ENCODE measurements at regions not wholly inside any gene's neighbourhood (a gene's known extent, or its start where the extent isn't known, plus 50 kb on each side); places are given as distances from the start of the nearest gene placed in this dataset.

DNA sequence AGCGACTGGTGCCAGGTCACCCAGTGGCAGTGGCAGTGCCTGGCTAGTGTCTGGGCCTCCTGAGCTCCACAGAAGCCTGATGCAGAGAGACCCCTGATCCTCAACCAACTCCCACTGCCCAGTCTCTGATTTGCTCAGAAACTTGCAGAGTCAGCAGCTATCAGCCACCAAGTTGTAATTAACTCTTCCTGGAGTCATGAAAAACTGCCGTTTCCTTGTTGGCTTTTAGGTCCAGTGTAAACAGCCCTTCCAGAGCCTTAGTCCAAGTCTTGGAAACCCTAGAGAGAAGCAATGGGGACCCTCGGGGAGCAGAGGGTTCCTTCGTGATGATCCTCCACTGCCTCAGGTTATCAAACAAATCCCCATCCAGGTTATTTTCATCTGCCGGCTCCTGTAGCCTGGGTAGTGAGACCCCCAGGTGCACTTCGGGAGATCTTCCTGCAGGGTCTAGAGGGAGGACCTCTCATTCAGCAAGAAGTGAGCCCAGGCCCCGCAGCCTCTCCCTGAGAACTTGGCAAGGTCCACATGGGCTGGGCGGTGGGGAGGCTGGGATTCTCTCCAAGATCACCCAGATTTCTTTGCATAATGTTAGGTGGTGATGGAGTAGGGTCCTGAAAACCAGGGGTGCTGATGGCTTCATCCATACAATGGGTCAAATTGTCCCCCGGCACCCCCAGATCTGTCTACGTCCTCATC lies 137.7 kb upstream of the HDAC4 start:
- 90% methylated on average over 9 of the region's 10 CpGs for WGBS (ENCODE audit: insufficient coverage)
- ChIA-PET CTCF (no interaction called here), POLR2A (no interaction called here)
- Histone ChIP-seq H3K4me1 (ENCODE audit: control extremely low read depth in 1 of 4, control insufficient read depth in 4 of 4, insufficient read depth in 4 of 4, low read length in 3 of 4) (no peaks in the 10 kb centered on the region), H3K9me3 (ENCODE audit: control extremely low read depth in 1 of 5, control insufficient read depth in 4 of 5, insufficient read depth in 2 of 5, low read depth in 1 of 5, low read length in 4 of 5) (peaks cover 0 to 12% (median 3%) of the 10 kb centered on the region in 5 experiments), H3K4me3 (ENCODE audit: control insufficient read depth in 1 of 7, extremely low read depth in 1 of 7, insufficient read depth in 4 of 7, low read depth in 2 of 7, low read length in 6 of 7) (no peak overlapping the region), H3K27me3 (replicated peaks in 2 of 5; ENCODE audit: control insufficient read depth in 4 of 5, insufficient read depth in 5 of 5, low read length in 4 of 5) (peaks cover 0 to 4% (median 0%) of the 10 kb centered on the region in 5 experiments), H3K27ac (ENCODE audit: insufficient read depth in 1 of 2, low read depth in 1 of 2, low read length in 2 of 2, poor library complexity in 1 of 2, severe bottlenecking in 2 of 2) (no peak overlapping the region), H3K36me3 (ENCODE audit: control insufficient read depth in 4 of 4, insufficient read depth in 4 of 4, low read length in 3 of 4) (no peaks in the 10 kb centered on the region)
- no peak for DNase-seq

DNA sequence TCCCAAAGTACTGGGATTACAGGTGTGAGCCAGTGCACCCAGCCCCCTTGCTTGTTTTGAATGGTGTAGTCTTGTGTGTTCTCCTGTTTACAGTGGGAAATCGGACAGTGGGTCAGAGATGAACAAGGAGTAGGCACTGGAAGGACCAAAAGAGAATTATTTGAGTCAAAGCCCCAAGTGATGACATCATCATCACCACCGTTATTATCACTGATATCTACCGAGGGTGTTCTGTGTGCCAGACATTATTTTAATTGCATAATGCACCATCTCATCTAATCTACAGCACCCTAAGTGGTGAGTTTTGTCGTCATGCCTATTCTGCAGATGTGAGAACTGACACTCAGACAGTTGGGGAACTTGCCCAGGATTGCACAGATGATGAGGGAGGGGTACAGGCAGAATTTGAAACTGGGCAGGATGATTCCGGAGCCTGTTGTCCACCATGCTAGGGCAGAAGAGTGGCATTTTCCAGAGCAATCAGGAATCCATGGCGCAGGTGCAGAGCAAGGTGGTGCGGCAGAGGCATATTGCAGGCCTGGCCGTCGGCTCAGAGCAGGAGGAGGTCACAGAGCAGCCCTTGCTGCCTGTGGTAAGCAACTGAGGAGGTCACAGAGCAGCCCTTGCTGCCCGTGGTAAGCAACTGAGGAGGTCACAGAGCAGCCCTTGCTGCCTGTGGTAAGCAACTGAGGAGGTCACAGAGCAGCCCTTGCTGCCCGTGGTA lies 137.0 kb upstream of the HDAC4 start:
- 100% methylated on average over 6 of the region's 11 CpGs for WGBS (ENCODE audit: insufficient coverage)
- CTCF ChIA-PET: no interaction called here
- no peak overlapping the region for H3K27ac ChIP-seq (ENCODE audit: insufficient read depth in 1 of 2, low read depth in 1 of 2, low read length in 2 of 2, poor library complexity in 1 of 2, severe bottlenecking in 2 of 2)
- H3K27me3 ChIP-seq (replicated peaks in 2 of 5; ENCODE audit: control insufficient read depth in 4 of 5, insufficient read depth in 5 of 5, low read length in 4 of 5): peaks cover 0 to 4% (median 0%) of the 10 kb centered on the region in 5 experiments
- H3K4me3 ChIP-seq (ENCODE audit: control insufficient read depth in 1 of 7, extremely low read depth in 1 of 7, insufficient read depth in 4 of 7, low read depth in 2 of 7, low read length in 6 of 7): no peak overlapping the region
- H3K36me3 ChIP-seq (ENCODE audit: control insufficient read depth in 4 of 4, insufficient read depth in 4 of 4, low read length in 3 of 4): no peaks in the 10 kb centered on the region
- peaks cover 0 to 11% (median 3%) of the 10 kb centered on the region in 5 experiments for H3K9me3 ChIP-seq (ENCODE audit: control extremely low read depth in 1 of 5, control insufficient read depth in 4 of 5, insufficient read depth in 2 of 5, low read depth in 1 of 5, low read length in 4 of 5)
- no peak for DNase-seq
- H3K4me1 ChIP-seq (ENCODE audit: control extremely low read depth in 1 of 4, control insufficient read depth in 4 of 4, insufficient read depth in 4 of 4, low read length in 3 of 4): peaks cover 0 to 4% (median 0%) of the 10 kb centered on the region in 4 experiments
- POLR2A ChIA-PET: no interaction called here

DNA sequence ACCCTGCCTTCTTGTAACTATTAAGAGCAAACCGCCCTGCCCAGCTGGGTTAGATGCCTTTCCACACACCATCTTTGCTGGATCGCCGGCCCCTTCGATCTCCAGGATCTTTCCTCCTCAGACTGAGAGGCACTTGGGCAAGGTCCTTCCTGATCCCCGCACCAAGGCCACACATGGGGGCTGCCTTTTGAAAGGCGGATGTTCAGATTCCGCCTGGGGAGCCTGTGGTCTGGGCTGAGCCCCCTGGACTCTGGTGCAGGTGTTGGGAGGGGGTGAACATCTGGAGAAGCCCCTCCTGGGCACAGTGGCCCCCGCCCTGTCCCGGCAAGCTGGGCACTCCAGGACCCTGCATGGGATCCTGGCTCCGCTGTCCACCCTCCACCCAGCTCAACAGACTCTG lies 135.4 kb upstream of the HDAC4 start:
- WGBS (ENCODE audit: insufficient coverage): 94% methylated on average over 10 of the region's 10 CpGs
- no peak for DNase-seq
- CTCF ChIA-PET: no interaction called here

DNA sequence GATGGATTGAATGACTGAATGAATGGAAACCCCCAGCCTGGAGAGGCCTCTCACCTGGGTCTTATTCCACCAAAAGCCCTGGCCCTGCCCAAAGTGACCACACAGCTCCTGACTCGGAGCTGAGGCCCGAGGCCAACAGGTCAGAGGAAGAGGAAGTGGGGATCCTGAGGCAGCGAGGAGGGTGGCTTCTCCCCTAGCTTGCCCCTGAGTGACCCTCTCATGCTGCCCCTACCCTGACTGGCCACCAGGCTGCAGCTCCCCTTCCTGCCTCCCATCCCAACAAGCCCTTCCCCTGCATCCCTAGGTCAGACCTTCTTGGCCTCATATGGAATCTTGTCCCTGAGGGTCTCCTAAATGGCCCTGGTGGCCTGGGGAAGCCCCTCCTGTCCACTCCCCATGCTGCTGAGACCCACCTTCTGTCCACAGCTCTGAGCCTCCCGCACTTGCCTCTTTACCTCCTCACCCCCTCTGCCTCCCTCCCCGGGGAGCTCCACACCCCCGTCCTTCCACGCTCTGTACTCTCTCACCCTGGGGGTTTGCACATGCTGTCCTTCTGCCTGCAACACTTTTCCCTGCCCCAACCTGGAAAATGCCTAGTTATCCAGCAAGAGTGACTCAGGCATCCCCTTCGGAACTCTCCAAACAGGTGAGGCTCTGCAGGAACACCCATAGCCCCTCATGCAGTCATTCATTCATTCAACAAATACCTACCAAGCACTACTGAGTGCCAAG lies 134.8 kb upstream of the HDAC4 start:
- Histone ChIP-seq H3K4me1 (ENCODE audit: control extremely low read depth in 1 of 4, control insufficient read depth in 4 of 4, insufficient read depth in 4 of 4, low read length in 3 of 4) (peaks cover 0 to 7% (median 0%) of the 10 kb centered on the region in 4 experiments), H3K4me3 (ENCODE audit: control insufficient read depth in 1 of 7, extremely low read depth in 1 of 7, insufficient read depth in 4 of 7, low read depth in 2 of 7, low read length in 6 of 7) (no peak overlapping the region), H3K9me3 (ENCODE audit: control extremely low read depth in 1 of 5, control insufficient read depth in 4 of 5, insufficient read depth in 2 of 5, low read depth in 1 of 5, low read length in 4 of 5) (peaks cover 0 to 12% (median 4%) of the 10 kb centered on the region in 5 experiments), H3K36me3 (ENCODE audit: control insufficient read depth in 4 of 4, insufficient read depth in 4 of 4, low read length in 3 of 4) (no peaks in the 10 kb centered on the region), H3K27ac (ENCODE audit: insufficient read depth in 1 of 2, low read depth in 1 of 2, low read length in 2 of 2, poor library complexity in 1 of 2, severe bottlenecking in 2 of 2) (no peak overlapping the region), H3K27me3 (replicated peaks in 2 of 5; ENCODE audit: control insufficient read depth in 4 of 5, insufficient read depth in 5 of 5, low read length in 4 of 5) (peaks cover 0 to 4% (median 0%) of the 10 kb centered on the region in 5 experiments)
- WGBS (ENCODE audit: insufficient coverage): 86% methylated on average over 7 of the region's 8 CpGs
- ChIA-PET CTCF (no interaction called here), POLR2A (no interaction called here)
- no peak for DNase-seq

More for the DNA sequence above, 135.4 kb upstream of the HDAC4 start:
- Histone ChIP-seq H3K4me1 (ENCODE audit: control extremely low read depth in 1 of 4, control insufficient read depth in 4 of 4, insufficient read depth in 4 of 4, low read length in 3 of 4) (peaks cover 0 to 7% (median 0%) of the 10 kb centered on the region in 4 experiments), H3K27ac (ENCODE audit: insufficient read depth in 1 of 2, low read depth in 1 of 2, low read length in 2 of 2, poor library complexity in 1 of 2, severe bottlenecking in 2 of 2) (no peak overlapping the region), H3K36me3 (ENCODE audit: control insufficient read depth in 4 of 4, insufficient read depth in 4 of 4, low read length in 3 of 4) (no peaks in the 10 kb centered on the region), H3K4me3 (ENCODE audit: control insufficient read depth in 1 of 7, extremely low read depth in 1 of 7, insufficient read depth in 4 of 7, low read depth in 2 of 7, low read length in 6 of 7) (no peak overlapping the region), H3K9me3 (ENCODE audit: control extremely low read depth in 1 of 5, control insufficient read depth in 4 of 5, insufficient read depth in 2 of 5, low read depth in 1 of 5, low read length in 4 of 5) (peaks cover 0 to 10% (median 2%) of the 10 kb centered on the region in 5 experiments), H3K27me3 (replicated peaks in 2 of 5; ENCODE audit: control insufficient read depth in 4 of 5, insufficient read depth in 5 of 5, low read length in 4 of 5) (peaks cover 0 to 4% (median 0%) of the 10 kb centered on the region in 5 experiments)
- POLR2A ChIA-PET: no interaction called here

DNA sequence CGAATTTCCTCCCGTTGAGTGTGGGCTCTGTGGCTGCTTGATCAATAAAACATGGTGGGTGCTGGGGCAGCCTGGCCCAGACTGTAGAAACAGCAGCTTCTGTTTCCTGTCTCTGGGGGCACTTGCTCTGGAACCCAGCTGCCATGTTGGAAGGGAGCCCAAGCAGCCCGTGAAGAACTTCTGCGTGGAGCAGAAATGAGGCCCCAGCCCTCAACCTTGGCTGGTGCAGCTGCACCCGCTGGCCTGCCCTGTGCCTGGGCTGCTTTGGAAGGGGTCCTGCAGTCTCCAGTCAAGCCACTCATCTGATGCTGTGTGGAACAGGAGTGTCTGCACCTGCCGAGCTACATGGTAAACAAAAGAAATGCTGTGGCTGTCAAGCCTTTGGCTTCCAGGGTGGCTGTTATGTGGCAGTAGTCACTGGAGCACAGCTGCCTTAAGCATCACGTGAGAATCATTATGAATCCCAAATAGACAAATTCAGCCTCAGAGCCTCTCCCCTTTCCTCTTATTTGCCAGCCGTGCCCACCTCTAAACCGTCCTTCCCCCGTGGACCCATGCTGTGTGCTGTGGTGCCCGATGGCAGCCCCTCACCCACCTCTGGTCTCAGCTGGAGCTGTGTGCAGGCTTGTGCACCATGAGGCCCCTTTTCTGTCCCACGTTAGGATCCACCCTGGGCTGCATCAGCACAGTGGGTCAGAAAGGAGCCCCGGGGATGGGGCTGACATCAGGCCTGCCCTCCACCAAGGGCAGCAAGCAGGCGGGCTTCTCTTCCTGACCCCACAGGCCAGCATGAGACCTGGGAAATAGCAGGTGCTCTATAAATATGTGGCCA lies 134.0 kb upstream of the HDAC4 start:
- WGBS (ENCODE audit: insufficient coverage): 97% methylated on average over 14 of the region's 14 CpGs
- ChIA-PET POLR2A (no interaction called here), CTCF (no interaction called here)
- DNase-seq: no peak
- no peak overlapping the region for H3K4me3 ChIP-seq (ENCODE audit: control insufficient read depth in 1 of 7, extremely low read depth in 1 of 7, insufficient read depth in 4 of 7, low read depth in 2 of 7, low read length in 6 of 7)
- H3K27ac ChIP-seq (ENCODE audit: insufficient read depth in 1 of 2, low read depth in 1 of 2, low read length in 2 of 2, poor library complexity in 1 of 2, severe bottlenecking in 2 of 2): no peak overlapping the region
- H3K4me1 ChIP-seq (ENCODE audit: control extremely low read depth in 1 of 4, control insufficient read depth in 4 of 4, insufficient read depth in 4 of 4, low read length in 3 of 4): peaks cover 0 to 7% (median 0%) of the 10 kb centered on the region in 4 experiments
- peaks cover 0 to 12% (median 4%) of the 10 kb centered on the region in 5 experiments for H3K9me3 ChIP-seq (ENCODE audit: control extremely low read depth in 1 of 5, control insufficient read depth in 4 of 5, insufficient read depth in 2 of 5, low read depth in 1 of 5, low read length in 4 of 5)
- H3K36me3 ChIP-seq (ENCODE audit: control insufficient read depth in 4 of 4, insufficient read depth in 4 of 4, low read length in 3 of 4): no peaks in the 10 kb centered on the region
- peaks cover 0 to 4% (median 0%) of the 10 kb centered on the region in 5 experiments for H3K27me3 ChIP-seq (replicated peaks in 2 of 5; ENCODE audit: control insufficient read depth in 4 of 5, insufficient read depth in 5 of 5, low read length in 4 of 5)

DNA sequence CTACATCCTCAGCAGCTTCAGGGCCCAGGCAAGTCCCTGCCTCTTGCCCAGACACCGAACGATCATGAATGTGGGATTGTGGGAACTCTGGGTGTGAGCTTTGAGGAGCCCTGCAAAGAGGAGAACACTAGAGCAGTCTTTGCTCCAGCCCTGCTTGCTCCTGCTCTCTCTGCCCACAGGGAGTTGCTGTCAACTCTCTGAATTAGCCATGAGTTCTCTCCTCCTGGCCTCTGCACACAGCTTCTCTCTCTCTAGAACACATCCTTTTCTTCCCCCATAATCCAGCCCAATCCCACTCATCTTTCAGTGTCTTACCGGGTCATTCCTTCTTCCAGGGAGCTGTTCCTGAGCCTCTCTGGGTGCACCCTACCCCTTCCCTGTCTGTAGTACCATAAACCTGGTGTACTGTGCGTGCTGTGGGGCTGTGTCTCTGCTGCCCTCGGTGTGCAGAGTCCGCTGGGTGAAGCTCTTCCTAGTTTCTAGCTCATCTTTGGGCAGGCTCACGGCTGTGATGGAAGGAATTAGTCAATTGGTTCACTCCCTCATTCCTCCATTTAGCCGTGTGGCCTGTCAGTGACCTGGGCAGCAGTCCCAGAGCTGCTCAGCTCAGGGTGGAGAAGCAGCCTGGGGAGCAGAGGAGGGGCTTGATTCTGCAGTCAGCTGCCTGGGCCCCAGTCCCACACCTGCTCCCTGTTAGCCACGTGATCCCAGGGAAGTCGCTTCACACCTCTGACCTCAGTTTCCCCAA lies 132.9 kb upstream of the HDAC4 start:
- H3K9me3 ChIP-seq (ENCODE audit: control extremely low read depth in 1 of 5, control insufficient read depth in 4 of 5, insufficient read depth in 2 of 5, low read depth in 1 of 5, low read length in 4 of 5): peaks cover 0 to 12% (median 4%) of the 10 kb centered on the region in 5 experiments
- peaks cover 0 to 4% (median 0%) of the 10 kb centered on the region in 5 experiments for H3K27me3 ChIP-seq (replicated peaks in 2 of 5; ENCODE audit: control insufficient read depth in 4 of 5, insufficient read depth in 5 of 5, low read length in 4 of 5)
- POLR2A ChIA-PET: no interaction called here
- no peak for DNase-seq
- WGBS (ENCODE audit: insufficient coverage): 100% methylated on average over 7 of the region's 10 CpGs
- CTCF ChIA-PET: no interaction called here
- peaks cover 0 to 7% (median 0%) of the 10 kb centered on the region in 4 experiments for H3K4me1 ChIP-seq (ENCODE audit: control extremely low read depth in 1 of 4, control insufficient read depth in 4 of 4, insufficient read depth in 4 of 4, low read length in 3 of 4)
- H3K27ac ChIP-seq (ENCODE audit: insufficient read depth in 1 of 2, low read depth in 1 of 2, low read length in 2 of 2, poor library complexity in 1 of 2, severe bottlenecking in 2 of 2): no peak overlapping the region
- no peaks in the 10 kb centered on the region for H3K36me3 ChIP-seq (ENCODE audit: control insufficient read depth in 4 of 4, insufficient read depth in 4 of 4, low read length in 3 of 4)
- H3K4me3 ChIP-seq (ENCODE audit: control insufficient read depth in 1 of 7, extremely low read depth in 1 of 7, insufficient read depth in 4 of 7, low read depth in 2 of 7, low read length in 6 of 7): no peak overlapping the region
